MCF 10A (cell line): ENCODE measurements at regions not wholly inside any gene's neighbourhood (a gene's known extent, or its start where the extent isn't known, plus 50 kb on each side); places are given as distances from the start of the nearest gene placed in this dataset.

Source experiments
- BruUV-seq: library from RNA; stranded (reverse); fragments of 400-500 nt; replicated peaks from 2 replicates; lab custom pipeline; 2021; lab: Mats Ljungman, UMichigan
- CTCF ChIA-PET: fragments of 300-600 bp; sonication (Branson Sonifier 250); formaldehyde crosslinking; extraction: SDS; loops from one replicate; lab custom pipeline; 2021; ENCODE audit warnings: antibody characterized with exemption, inconsistent platforms; lab: Yijun Ruan, JAX
- POLR2A ChIA-PET: fragments of 300-600, 350-650 bp; sonication (Branson Sonifier 250); formaldehyde crosslinking; extraction: SDS; loops from one replicate; lab custom pipeline; 2020; ENCODE audit warnings: antibody characterized with exemption, inconsistent platforms; lab: Yijun Ruan, JAX
- DNase-seq: peaks from one replicate; pipeline ENCODE4 v3.0.0-alpha.2; 2018; ENCODE audit not compliant: unreplicated experiment
- H3K27ac Mint-ChIP-seq: one replicate; pipeline ENCODE4 v1.8.0; 2022; ENCODE audit warnings: mild to moderate bottlenecking, low read depth, mixed read lengths; ENCODE audit not compliant: unreplicated experiment
- H3K27me3 Mint-ChIP-seq: one replicate; pipeline ENCODE4 v1.8.0; 2022; ENCODE audit warnings: mixed read lengths; ENCODE audit not compliant: insufficient read depth, unreplicated experiment
- H3K36me3 Mint-ChIP-seq: one replicate; pipeline ENCODE4 v1.8.0; 2022; ENCODE audit warnings: mild to moderate bottlenecking, moderate library complexity, mixed read lengths; ENCODE audit not compliant: insufficient read depth, unreplicated experiment
- H3K4me1 Mint-ChIP-seq: one replicate; pipeline ENCODE4 v1.8.0; 2022; ENCODE audit warnings: mixed read lengths; ENCODE audit not compliant: insufficient read depth, unreplicated experiment
- H3K4me3 Mint-ChIP-seq: one replicate; pipeline ENCODE4 v1.8.0; 2022; ENCODE audit warnings: mild to moderate bottlenecking, moderate library complexity, mixed read lengths; ENCODE audit not compliant: unreplicated experiment
- H3K9me3 Mint-ChIP-seq: one replicate; pipeline ENCODE4 v1.8.0; 2022; ENCODE audit warnings: mixed read lengths; ENCODE audit not compliant: unreplicated experiment
- CTCF ChIP-seq: fragments of 200-600 bp; IDR thresholded peaks from one replicate; pipeline ENCODE4 v1.8.0; 2022; ENCODE audit warnings: antibody characterized with exemption, mild to moderate bottlenecking; ENCODE audit not compliant: unreplicated experiment
- intact Hi-C: fragments of 100-400 bp; cut with micrococcal nuclease; formaldehyde crosslinking; loops from 2 replicates; pipeline ENCODE4 v1.14.1; 2022

DNA sequence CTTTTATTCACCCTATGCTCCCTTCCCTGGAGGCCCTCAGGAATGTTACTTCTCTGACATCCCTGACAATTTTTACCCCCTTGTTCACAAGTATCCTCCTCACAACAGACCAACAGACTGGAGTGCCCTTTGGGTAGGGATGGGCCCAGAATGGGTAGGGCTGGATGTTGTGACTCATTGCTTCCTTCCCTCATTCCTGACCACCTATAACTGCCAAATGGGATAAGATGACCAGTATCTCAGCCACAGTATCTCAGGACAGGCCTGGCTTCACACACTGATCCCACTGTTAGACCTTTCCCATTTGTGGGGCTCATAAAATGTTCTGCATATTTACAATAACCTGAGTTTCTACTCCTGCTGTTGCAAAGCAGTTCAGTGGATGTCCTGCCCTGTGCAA, 223.0 kb upstream of the LRFN2 start:
- no TSS peak for BruUV-seq
- CTCF ChIA-PET: no interaction called here
- Mint-ChIP-seq H3K27ac (no peak overlapping the region), H3K36me3 (no peaks in the 10 kb centered on the region), H3K4me3 (no peak overlapping the region), H3K27me3 (no peaks in the 10 kb centered on the region), H3K4me1 (peaks cover 5% of the 10 kb centered on the region), H3K9me3 (no peaks in the 10 kb centered on the region)
- DNase-seq: peak; percentile 38
- POLR2A ChIA-PET: no interaction called here
- intact Hi-C loops: no loop called here
- no peak for TF ChIP-seq CTCF

GRCh38 chr6:40809627-40810026, 222.5 kb upstream of the LRFN2 start:
- Mint-ChIP-seq H3K4me1 (peaks cover 5% of the 10 kb centered on the region), H3K27ac (no peak overlapping the region), H3K27me3 (no peaks in the 10 kb centered on the region), H3K36me3 (no peaks in the 10 kb centered on the region), H3K4me3 (no peak overlapping the region), H3K9me3 (no peaks in the 10 kb centered on the region)
- ChIA-PET POLR2A (interaction anchor here (0.7 kb wide), 1 partner anchor 30 kb away, joined by 3 read pairs; no protein-coding TSS in a partner anchor), CTCF (no interaction called here)
- no peak for DNase-seq
- BruUV-seq: no TSS peak
- intact Hi-C loops: no loop called here
- no peak for TF ChIP-seq CTCF

DNA sequence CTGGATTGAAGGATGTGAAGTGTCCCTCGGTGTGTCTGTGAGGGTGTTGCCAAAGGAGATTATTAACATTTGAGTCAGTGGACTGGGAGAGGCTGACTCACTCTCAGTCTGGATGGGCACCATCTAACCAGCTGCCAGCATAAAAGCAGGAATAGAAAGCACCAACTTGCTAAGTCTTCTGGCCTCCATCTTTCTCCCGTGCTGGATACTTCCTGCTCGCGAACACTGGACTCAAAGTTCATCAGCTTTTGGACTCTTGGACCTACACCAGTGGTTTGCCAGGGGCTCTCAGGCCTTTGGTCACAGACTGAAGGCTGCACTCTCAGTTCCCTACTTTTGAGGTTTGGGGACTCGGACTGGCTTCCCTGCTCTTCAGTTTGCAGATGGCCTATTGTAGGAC, 220.3 kb upstream of the LRFN2 start:
- Mint-ChIP-seq H3K4me3 (no peak overlapping the region), H3K4me1 (peaks cover 5% of the 10 kb centered on the region), H3K27ac (no peak overlapping the region), H3K36me3 (no peaks in the 10 kb centered on the region), H3K9me3 (no peaks in the 10 kb centered on the region), H3K27me3 (no peaks in the 10 kb centered on the region)
- ChIA-PET CTCF (no interaction called here), POLR2A (no interaction called here)
- no TSS peak for BruUV-seq
- intact Hi-C loops: no loop called here
- peak; percentile 58 for DNase-seq
- TF ChIP-seq CTCF: no peak

DNA sequence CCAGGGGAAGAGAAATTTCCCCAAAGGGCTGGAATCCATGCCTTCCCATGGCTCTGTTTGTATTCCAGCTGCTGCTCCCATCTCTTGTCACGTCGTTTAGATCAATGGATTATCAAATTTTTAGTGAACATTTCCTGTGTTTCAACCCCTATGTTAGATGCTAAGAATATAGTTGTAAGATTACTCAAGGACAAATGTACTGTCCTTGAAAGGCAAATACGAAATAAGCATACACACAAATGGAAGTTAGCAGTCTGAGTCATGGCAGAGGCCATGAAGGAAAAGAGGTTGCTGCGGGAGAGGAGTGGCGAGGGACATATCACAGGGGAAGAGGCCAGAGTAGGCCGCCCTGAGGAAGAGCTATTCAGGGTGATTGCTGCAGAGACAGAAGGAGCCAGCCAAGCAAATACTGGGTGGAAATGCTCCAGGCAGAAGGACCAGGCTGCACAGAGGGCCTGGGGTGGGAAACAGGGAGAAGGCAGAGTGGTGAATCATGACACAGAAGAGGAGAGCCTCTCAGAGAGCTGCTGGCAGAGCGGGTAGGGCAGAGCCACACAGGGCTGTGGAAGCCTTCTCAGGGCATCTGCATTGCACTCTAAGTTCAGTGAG, 219.2 kb upstream of the LRFN2 start:
- Mint-ChIP-seq H3K27ac (no peak overlapping the region), H3K4me3 (no peak overlapping the region), H3K36me3 (no peaks in the 10 kb centered on the region), H3K27me3 (no peaks in the 10 kb centered on the region), H3K4me1 (peaks cover 5% of the 10 kb centered on the region), H3K9me3 (peaks cover 5% of the 10 kb centered on the region)
- BruUV-seq: no TSS peak
- TF ChIP-seq CTCF: no peak
- peak; percentile 14 for DNase-seq
- ChIA-PET POLR2A (no interaction called here), CTCF (interaction anchor here (0.7 kb wide), 1 partner anchor 826 kb away, joined by 4 read pairs; no protein-coding TSS in a partner anchor)
- intact Hi-C loops: no loop called here
